ENCODE measurements at regions not wholly inside any gene's neighbourhood (a gene's known extent, or its start where the extent isn't known, plus 50 kb on each side); places are given as distances from the start of the nearest gene placed in this dataset.
"Not testable (repeated sequence)": the region's sequence is repeated elsewhere in the genome, so short reads cannot be mapped to it uniquely, and the experiment has no call there.

DNA sequence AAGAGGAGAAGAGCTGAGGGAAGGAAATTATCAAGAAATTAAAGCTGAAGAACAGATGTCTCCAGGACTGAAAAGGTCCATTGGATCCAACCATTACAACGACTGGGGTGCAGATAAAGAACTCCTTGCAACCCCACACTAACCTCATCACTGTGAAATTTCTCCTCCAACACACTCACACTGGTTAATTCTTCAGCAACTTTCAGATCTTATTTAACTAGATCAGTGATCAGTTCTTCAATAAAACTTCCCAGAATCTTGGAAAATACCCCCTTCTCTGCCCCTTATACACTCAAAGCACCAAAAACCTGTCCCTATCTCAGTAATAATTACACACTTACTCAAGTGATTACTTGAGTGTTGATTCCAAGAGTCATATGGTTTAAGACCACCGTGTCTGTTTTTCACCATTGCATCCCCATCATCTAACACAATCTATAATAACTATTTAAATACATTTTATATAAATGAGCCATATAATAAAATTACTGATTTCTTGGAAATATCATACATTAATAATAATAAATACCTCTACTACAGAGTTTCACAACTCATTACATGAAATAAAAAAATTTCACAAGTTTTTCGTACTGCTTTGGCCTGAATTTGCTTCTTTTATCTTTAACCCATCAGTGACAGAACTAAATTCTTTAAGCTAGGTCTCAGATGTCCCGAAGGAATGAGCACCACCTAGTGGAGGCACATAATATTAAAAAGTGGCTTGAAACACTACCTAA, 123.7 kb downstream of the MPP7 start:
- TF ChIP-seq PAX5 (IDR thresholded peaks at IDR 0.05; ENCODE audit: insufficient read depth, low read length, severe bottlenecking) (no peak), TAF1 (IDR thresholded peaks at IDR 0.05; ENCODE audit: low read depth, low read length) (no peak), POLR2AphosphoS5 (IDR thresholded peaks at IDR 0.05; ENCODE audit: low read depth, low read length) (no peak), POLR2A (IDR thresholded peaks at IDR 0.05; ENCODE audit: low read depth, low read length) (no peak), POU2F2 (IDR thresholded peaks at IDR 0.05; ENCODE audit: low read depth, low read length) (no peak), SPI1 (IDR thresholded peaks at IDR 0.05; ENCODE audit: low read depth, low read length) (no peak)
- no peak for FAIRE-seq
- DNase-seq (ENCODE audit: insufficient read length, low spot score), result peak; percentile 15

DNA sequence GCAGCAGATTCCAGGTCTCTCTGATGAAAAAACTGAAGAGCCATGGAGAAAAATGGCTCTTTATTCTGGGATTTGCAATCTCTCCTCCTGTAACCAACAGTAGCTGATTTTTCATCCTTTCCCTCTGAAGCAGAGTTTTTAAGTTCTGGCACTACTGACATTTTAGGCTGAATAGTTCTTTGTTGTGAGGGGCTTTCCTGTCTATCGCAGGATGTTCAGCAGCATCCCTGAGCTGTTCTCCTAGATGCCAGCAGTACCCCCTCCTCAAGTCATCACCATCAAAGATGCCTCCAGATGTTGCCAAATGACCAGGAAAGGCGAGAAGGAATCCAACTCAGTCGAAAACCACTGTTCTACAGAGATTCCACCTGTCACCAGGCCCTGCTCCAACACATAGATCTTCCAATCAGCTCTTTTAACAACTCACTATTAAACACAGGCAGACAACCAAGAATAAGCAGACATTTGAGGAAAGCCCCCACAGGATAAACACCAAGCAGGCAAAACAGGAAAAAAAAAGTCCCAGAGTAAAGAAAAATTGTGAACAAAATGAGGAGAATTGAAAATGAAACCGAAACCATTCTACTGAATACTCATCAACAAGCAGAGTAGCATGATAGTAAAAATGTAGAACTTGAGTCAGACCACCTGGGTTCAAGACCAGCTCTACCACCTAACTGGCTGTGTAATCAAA, 124.8 kb downstream of the MPP7 start:
- TF ChIP-seq POLR2AphosphoS5 (IDR thresholded peaks at IDR 0.05; ENCODE audit: low read depth, low read length), result no peak
- TF ChIP-seq SPI1 (IDR thresholded peaks at IDR 0.05; ENCODE audit: low read depth, low read length), result no peak
- TF ChIP-seq TAF1 (IDR thresholded peaks at IDR 0.05; ENCODE audit: low read depth, low read length), result no peak
- DNase-seq (ENCODE audit: insufficient read length, low spot score) (no peak), FAIRE-seq (no peak)

- DNase-seq (ENCODE audit: insufficient read length, low spot score); FAIRE-seq: not testable (repeated sequence)
These were observed 126.4 kb downstream of the MPP7 start for GRCh38 chr10:28176498-28176897.

GRCh38 chr10:28172223-28172610, 130.6 kb downstream of the MPP7 start:
- TF ChIP-seq SPI1 (IDR thresholded peaks at IDR 0.05; ENCODE audit: low read depth, low read length) (no peak), TAF1 (IDR thresholded peaks at IDR 0.05; ENCODE audit: low read depth, low read length) (no peak), POU2F2 (IDR thresholded peaks at IDR 0.05; ENCODE audit: low read depth, low read length) (no peak)
- DNase-seq (ENCODE audit: insufficient read length, low spot score), result no peak
- FAIRE-seq, result no peak

- no peak for DNase-seq (ENCODE audit: insufficient read length, low spot score)
- FAIRE-seq, result no peak
- TF ChIP-seq POLR2A (IDR thresholded peaks at IDR 0.05; ENCODE audit: low read depth, low read length), result no peak
- TF ChIP-seq POLR2AphosphoS5 (IDR thresholded peaks at IDR 0.05; ENCODE audit: low read depth, low read length), result no peak
- no peak for TF ChIP-seq TAF1 (IDR thresholded peaks at IDR 0.05; ENCODE audit: low read depth, low read length)
- TF ChIP-seq POU2F2 (IDR thresholded peaks at IDR 0.05; ENCODE audit: low read depth, low read length), result no peak
- TF ChIP-seq PAX5 (IDR thresholded peaks at IDR 0.05; ENCODE audit: insufficient read depth, low read length, severe bottlenecking), result no peak
- no peak for TF ChIP-seq SPI1 (IDR thresholded peaks at IDR 0.05; ENCODE audit: low read depth, low read length)
These were observed 131.2 kb downstream of the MPP7 start for GRCh38 chr10:28171468-28172222.

GRCh38 chr10:28169525-28169924, 133.3 kb downstream of the MPP7 start:
- FAIRE-seq (no peak), DNase-seq (ENCODE audit: insufficient read length, low spot score) (no peak)
- TF ChIP-seq SPI1 (IDR thresholded peaks at IDR 0.05; ENCODE audit: low read depth, low read length) (no peak), POU2F2 (IDR thresholded peaks at IDR 0.05; ENCODE audit: low read depth, low read length) (no peak), PAX5 (IDR thresholded peaks at IDR 0.05; ENCODE audit: insufficient read depth, low read length, severe bottlenecking) (no peak), POLR2A (IDR thresholded peaks at IDR 0.05; ENCODE audit: low read depth, low read length) (no peak), POLR2AphosphoS5 (IDR thresholded peaks at IDR 0.05; ENCODE audit: low read depth, low read length) (no peak), TAF1 (IDR thresholded peaks at IDR 0.05; ENCODE audit: low read depth, low read length) (no peak)

- TF ChIP-seq SPI1 (IDR thresholded peaks at IDR 0.05; ENCODE audit: low read depth, low read length) (no peak), POLR2A (IDR thresholded peaks at IDR 0.05; ENCODE audit: low read depth, low read length) (no peak), TAF1 (IDR thresholded peaks at IDR 0.05; ENCODE audit: low read depth, low read length) (no peak), POU2F2 (IDR thresholded peaks at IDR 0.05; ENCODE audit: low read depth, low read length) (no peak)
- FAIRE-seq, result no peak
These were observed 141.9 kb downstream of the MPP7 start for GRCh38 chr10:28160866-28161405.

GRCh38 chr10:28157379-28157778, 145.5 kb downstream of the MPP7 start:
- TF ChIP-seq PAX5 (IDR thresholded peaks at IDR 0.05; ENCODE audit: insufficient read depth, low read length, severe bottlenecking), result no peak
- DNase-seq (ENCODE audit: insufficient read length, low spot score) (no peak), FAIRE-seq (no peak)

More at GRCh38 chr10:28160866-28161405, 141.9 kb downstream of the MPP7 start:
- no peak for DNase-seq (ENCODE audit: insufficient read length, low spot score)

DNA sequence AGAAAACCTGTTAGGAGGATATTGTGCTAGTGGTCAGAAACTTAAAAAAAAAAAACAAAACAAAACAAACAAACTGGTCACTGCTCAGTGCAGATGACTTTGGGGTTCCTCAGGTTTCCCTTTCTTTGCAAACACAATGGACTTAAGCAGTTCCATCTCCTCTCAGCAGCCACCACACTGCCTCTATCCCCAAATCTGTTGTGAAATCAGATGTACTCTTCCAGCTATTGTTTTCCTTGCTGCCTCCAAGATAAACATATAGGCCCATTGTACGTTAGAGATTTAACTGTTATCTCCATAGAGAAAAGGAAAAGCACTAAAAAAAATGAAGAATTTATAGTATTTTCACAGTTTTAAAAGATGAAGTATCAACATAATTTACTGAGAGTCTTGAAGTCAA, 147.1 kb downstream of the MPP7 start:
- TF ChIP-seq SPI1 (IDR thresholded peaks at IDR 0.05; ENCODE audit: low read depth, low read length) (no peak), POU2F2 (IDR thresholded peaks at IDR 0.05; ENCODE audit: low read depth, low read length) (no peak), PAX5 (IDR thresholded peaks at IDR 0.05; ENCODE audit: insufficient read depth, low read length, severe bottlenecking) (no peak), POLR2A (IDR thresholded peaks at IDR 0.05; ENCODE audit: low read depth, low read length) (no peak), TAF1 (IDR thresholded peaks at IDR 0.05; ENCODE audit: low read depth, low read length) (no peak)
- no peak for FAIRE-seq
- DNase-seq (ENCODE audit: insufficient read length, low spot score), result no peak

DNA sequence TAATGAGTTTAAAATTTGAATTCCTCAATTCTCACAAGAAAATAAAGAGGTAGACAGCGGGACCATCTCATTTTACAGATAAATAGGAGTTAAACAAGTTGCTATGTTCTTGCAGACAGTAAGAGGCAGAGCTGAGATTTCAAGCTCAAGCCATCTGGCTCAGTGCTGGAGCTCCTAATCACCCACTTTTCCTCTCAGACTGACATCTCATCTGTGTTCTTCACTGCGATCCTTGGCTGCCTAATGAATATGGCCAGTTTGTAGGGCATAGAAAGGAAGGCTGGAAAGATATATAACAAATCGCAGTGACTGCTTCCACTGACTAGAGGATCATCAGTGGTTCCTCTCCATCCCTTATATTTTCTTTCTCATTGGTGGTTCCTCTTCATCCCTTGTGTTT, 151.2 kb downstream of the MPP7 start:
- TF ChIP-seq TAF1 (IDR thresholded peaks at IDR 0.05; ENCODE audit: low read depth, low read length), result no peak
- no peak for TF ChIP-seq POLR2A (IDR thresholded peaks at IDR 0.05; ENCODE audit: low read depth, low read length)
- TF ChIP-seq PAX5 (IDR thresholded peaks at IDR 0.05; ENCODE audit: insufficient read depth, low read length, severe bottlenecking), result no peak
- no peak for TF ChIP-seq POLR2AphosphoS5 (IDR thresholded peaks at IDR 0.05; ENCODE audit: low read depth, low read length)
- no peak for TF ChIP-seq POU2F2 (IDR thresholded peaks at IDR 0.05; ENCODE audit: low read depth, low read length)
- no peak for TF ChIP-seq SPI1 (IDR thresholded peaks at IDR 0.05; ENCODE audit: low read depth, low read length)
- DNase-seq (ENCODE audit: insufficient read length, low spot score), result no peak
- FAIRE-seq, result no peak

Data from GM12891 (cell line).